Lower leg skin (tissue), 4 donors: ENCODE measurements at regions not wholly inside any gene's neighbourhood (a gene's known extent, or its start where the extent isn't known, plus 50 kb on each side); places are given as distances from the start of the nearest gene placed in this dataset.

Source experiments
- DNase-seq, 2 donors: peaks; one replicate each; pipeline ENCODE4 v3.0.0-alpha.2; 2019; ENCODE audit warnings: low spot score in 2 of 2
- H3K4me3 ChIP-seq: fragments of 200-600 bp; sonication (generic); 2 replicates; pipeline ENCODE4 v1.5.1; 2017; ENCODE audit warnings: mild to moderate bottlenecking, low read depth; ENCODE audit not compliant: poor library complexity, severe bottlenecking
- POLR2A ChIP-seq, 2 donors: fragments of 450-650 bp; IDR thresholded peaks; one replicate each; pipeline ENCODE4 v1.6.1; 2016 to 2017; ENCODE audit warnings: antibody characterized with exemption in 2 of 2, mild to moderate bottlenecking in 1 of 2, moderate library complexity in 1 of 2
- WGBS, 2 donors: methylation state at CpG; one replicate each; pipeline ENCODE4 v1.1.5; 2018; 5-methylcytosine and 5-hydroxymethylcytosine counted together
- intact Hi-C: fragments of 100-400 bp; cut with DNase I; formaldehyde crosslinking; loops from one replicate; pipeline ENCODE4 v1.15.0; 2023; ENCODE audit warnings: low total_unique reads
- TF ChIP-seq, protein P1 (sequence below), 3 donors: fragments of 450-650 bp; IDR thresholded peaks; one replicate each; pipeline ENCODE4 v1.5.1; 2016; ENCODE audit warnings: antibody characterized with exemption in 3 of 3, mild to moderate bottlenecking in 3 of 3, moderate library complexity in 2 of 3

DNA sequence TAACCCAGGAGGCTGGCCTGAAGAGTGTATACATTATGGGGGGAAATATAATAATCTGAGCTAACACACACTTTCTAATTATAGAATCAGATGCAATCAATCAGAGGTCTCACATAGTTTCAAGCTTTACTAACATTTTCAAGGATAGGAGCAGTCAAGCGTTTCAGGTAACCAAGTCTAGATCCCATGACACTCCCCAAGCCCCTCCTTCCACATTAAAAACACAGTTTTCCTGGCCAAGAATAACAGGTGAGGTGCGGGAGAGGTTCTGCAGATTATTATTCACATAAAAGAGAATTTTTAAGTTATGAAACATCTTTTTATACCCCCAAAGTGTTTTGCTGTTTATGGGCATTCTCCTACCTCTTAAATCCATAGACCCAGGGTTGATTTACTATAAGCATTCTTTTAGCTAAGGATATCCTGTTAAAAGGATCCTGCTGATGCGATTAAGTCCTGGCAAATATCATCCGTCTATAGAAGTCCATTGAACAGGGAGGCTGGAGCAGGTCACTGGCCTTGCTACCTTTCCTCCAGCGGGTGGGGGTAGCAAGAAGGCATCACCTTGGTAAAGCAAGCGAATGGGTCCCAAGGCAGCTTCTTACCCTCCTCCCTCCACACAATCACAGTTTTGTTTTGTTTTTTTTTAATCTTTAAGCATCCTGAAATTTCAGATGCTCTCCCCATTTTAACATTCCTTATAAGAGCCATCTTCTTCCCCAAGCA lies 104.7 kb upstream of the GPM6A start:
- 69 to 72% methylated on average over 6 of the region's 6 CpGs for WGBS, 2 donors
- no peak for DNase-seq

DNA sequence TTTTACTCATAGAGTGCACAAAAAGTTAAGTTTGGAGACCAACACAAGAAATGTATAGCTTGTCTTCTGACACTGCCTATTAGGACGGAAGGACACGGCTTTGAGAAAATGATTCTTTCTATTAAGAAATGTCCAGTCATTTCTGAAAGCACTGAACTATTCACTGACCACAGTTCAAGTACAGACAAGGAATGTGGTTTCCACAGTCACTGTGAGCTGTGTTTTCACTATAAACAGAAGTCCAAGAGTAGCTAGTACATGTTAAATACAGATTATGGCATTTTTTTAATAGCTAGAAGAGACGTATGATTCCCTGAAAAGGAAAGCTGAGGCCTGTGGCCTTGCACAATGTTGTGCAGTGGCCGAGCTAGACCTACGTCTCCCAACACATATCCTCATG lies 115.1 kb upstream of the GPM6A start:
- H3K4me3 ChIP-seq: no peak overlapping the region
- intact Hi-C loops: no loop called here
- 86 to 89% methylated on average over 5 of the region's 5 CpGs for WGBS, 2 donors
- TF ChIP-seq, protein P1, sequence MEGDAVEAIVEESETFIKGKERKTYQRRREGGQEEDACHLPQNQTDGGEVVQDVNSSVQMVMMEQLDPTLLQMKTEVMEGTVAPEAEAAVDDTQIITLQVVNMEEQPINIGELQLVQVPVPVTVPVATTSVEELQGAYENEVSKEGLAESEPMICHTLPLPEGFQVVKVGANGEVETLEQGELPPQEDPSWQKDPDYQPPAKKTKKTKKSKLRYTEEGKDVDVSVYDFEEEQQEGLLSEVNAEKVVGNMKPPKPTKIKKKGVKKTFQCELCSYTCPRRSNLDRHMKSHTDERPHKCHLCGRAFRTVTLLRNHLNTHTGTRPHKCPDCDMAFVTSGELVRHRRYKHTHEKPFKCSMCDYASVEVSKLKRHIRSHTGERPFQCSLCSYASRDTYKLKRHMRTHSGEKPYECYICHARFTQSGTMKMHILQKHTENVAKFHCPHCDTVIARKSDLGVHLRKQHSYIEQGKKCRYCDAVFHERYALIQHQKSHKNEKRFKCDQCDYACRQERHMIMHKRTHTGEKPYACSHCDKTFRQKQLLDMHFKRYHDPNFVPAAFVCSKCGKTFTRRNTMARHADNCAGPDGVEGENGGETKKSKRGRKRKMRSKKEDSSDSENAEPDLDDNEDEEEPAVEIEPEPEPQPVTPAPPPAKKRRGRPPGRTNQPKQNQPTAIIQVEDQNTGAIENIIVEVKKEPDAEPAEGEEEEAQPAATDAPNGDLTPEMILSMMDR (IDR thresholded peaks at IDR 0.05): no peak
- TF ChIP-seq POLR2A (IDR thresholded peaks at IDR 0.05): no peak
- DNase-seq: no peak

More for the DNA sequence above, 104.7 kb upstream of the GPM6A start:
- no peak overlapping the region for H3K4me3 ChIP-seq
- TF ChIP-seq POLR2A (IDR thresholded peaks at IDR 0.05): no peak
- TF ChIP-seq, protein P1 (IDR thresholded peaks at IDR 0.05): no peak
- intact Hi-C loops: no loop called here

DNA sequence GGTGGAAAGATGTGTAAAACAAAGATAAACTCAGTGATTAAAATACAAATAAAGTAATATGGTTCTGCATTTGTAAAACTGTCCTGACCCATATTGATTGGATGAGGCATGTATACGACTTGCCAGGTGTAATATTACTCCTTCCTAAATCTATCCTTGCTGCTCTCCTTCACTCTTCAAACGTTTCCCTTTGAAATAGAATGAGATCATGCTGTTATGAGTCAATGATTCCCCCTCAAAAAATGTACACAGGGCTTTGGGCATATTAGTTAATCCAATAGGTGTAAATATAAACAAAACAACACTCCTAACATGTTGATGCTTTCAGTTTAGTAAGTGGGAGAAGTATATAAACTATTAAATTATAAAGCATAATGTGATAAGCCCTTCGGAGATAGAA lies 117.4 kb upstream of the GPM6A start:
- 46 to 53% methylated on average over 3 of the region's 3 CpGs for WGBS, 2 donors

DNA sequence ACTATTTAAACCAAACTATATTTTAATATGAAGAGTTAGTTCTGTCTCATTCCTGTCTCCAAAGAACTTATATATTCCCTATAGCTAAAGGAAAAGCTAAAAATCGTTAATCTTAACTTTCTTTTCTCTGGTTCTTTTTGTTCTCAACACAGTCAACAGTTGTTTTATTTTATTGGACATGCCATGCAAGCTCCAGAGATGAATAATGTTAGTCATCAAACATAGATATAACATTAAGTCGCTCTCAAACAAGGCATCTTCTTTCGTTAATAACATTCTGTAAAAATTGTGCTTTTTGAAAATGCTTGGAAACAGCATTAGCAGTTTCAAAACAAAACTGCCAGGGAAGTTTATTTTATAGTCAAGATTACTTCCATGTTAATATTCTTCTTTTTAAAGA lies 117.9 kb upstream of the GPM6A start:
- WGBS, 2 donors: 47 to 60% methylated on average over 3 of the region's 3 CpGs
- no peak for DNase-seq
- intact Hi-C loops: no loop called here
- no peak overlapping the region for H3K4me3 ChIP-seq
- TF ChIP-seq, protein P1 (IDR thresholded peaks at IDR 0.05): no peak
- no peak for TF ChIP-seq POLR2A (IDR thresholded peaks at IDR 0.05)

More for the DNA sequence above, 117.4 kb upstream of the GPM6A start:
- H3K4me3 ChIP-seq: no peak overlapping the region
- TF ChIP-seq, protein P1 (IDR thresholded peaks at IDR 0.05): no peak
- no peak for TF ChIP-seq POLR2A (IDR thresholded peaks at IDR 0.05)
- no peak for DNase-seq
- intact Hi-C loops: no loop called here

DNA sequence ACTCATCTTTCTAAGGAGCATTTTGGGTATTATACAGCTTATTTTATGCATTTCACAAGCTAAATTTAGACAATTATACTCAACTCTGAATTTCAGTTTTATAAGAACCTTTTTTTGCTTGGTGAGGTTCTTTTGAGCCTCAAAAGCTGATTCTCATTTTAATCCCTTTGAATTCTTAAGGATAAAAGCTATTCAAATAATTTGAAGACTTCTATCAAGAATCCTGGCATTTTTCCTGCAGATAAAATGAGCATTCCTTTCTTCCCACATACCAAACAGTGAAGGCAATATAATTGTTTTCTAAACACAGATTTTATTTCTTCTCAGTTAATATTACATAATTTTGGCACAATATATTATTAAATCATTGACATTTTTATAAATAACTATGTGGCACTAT lies 118.4 kb upstream of the GPM6A start:
- TF ChIP-seq, protein P1 (IDR thresholded peaks at IDR 0.05): no peak
- TF ChIP-seq POLR2A (IDR thresholded peaks at IDR 0.05): no peak
- no peak overlapping the region for H3K4me3 ChIP-seq
- intact Hi-C loops: no loop called here
- no peak for DNase-seq

DNA sequence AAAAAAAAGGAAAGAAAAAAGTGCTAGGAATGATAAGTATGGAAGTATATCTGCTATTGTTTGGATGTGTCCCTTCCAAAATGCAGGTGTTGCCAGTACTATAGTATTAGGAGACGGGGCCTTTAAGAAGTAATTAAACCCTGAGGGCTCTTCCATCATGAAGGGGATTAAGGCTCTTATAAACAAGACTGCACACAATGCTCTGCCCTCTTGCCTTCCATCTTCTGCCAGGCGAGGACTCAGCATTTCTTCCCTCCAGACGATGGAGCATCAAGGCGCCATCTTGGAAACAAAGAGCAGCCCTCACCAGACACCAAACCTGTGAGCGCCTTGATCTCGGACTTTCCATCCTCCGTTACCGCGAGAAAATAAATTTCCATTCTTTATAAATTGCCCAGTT lies 120.1 kb upstream of the GPM6A start:
- TF ChIP-seq, protein P1 (IDR thresholded peaks at IDR 0.05): no peak
- TF ChIP-seq POLR2A (IDR thresholded peaks at IDR 0.05): no peak
- 89 to 90% methylated on average over 9 of the region's 9 CpGs for WGBS, 2 donors
- no peak for DNase-seq
- H3K4me3 ChIP-seq: no peak overlapping the region
- intact Hi-C loops: no loop called here
